GM21360 (cell line): ENCODE measurements at regions not wholly inside any gene's neighbourhood (a gene's known extent, or its start where the extent isn't known, plus 50 kb on each side); places are given as distances from the start of the nearest gene placed in this dataset.
A peak's percentile ranks its signal among the peaks of the same experiment; 100 is the strongest.

Source experiments
- ATAC-seq: cut with Tn5 transposase; IDR thresholded peaks from one replicate; pipeline ENCODE4 v1.9.1; 2021; ENCODE audit warnings: mild to moderate bottlenecking, moderate library complexity; ENCODE audit not compliant: unreplicated experiment

DNA sequence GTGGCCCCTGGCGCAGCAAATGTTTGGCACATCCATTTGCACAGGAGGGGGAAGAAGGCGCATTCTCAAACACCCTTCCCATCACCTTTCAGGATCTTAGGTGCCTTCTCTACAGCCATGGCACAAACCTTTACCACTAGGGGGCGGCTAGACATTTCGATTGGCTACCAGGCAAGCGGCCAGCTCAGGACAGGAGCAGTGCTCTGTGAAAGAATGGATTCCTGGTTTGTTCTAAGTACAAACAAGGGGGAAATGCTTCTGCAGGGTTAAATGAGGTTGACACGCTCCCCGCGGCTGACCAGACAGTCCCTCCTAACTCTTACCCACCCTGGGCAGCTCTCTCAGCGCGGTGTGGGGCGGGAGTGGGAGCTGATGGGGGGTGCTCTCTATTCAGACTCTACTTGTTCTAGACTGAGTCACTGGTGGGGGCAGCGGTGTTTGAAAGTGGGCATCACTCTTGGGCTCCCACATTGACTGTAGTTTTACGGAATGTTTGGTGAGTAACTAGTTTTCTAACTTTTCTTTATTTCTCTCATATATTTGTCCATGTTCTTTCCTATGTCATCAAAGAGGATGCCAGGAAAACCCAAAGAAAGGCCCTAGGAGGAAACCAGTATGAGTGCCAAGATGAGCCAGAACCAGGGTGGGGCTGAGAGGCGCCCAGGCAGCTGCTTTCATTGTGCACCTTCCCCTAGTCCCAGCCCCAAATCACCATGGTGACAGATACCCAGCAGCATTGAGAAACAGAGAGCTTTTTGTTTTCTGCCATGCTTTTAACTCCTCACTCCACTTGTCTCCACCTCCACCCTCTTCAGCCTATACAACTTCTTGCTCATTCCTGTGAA is 61.4 kb upstream of the GPR158 start:
- peak; percentile 91 for ATAC-seq

DNA sequence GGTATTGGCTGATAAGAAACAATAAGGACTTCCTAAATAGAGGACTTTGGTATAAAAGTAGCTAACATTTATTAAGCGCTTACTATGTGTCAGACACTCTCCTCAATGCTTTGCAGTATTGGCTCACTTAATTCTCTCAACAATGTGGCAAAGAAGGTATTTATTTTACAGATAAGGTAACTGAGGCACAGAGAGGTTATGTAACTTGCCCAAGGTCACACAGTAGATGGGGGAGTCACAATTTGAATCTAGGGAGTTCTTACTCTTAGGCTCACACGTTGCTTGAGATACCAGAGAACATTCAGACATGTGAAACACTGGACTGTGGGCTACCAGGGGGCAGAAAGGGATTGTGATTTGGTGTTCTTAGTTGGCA is 60.8 kb upstream of the GPR158 start:
- no peak for ATAC-seq

DNA sequence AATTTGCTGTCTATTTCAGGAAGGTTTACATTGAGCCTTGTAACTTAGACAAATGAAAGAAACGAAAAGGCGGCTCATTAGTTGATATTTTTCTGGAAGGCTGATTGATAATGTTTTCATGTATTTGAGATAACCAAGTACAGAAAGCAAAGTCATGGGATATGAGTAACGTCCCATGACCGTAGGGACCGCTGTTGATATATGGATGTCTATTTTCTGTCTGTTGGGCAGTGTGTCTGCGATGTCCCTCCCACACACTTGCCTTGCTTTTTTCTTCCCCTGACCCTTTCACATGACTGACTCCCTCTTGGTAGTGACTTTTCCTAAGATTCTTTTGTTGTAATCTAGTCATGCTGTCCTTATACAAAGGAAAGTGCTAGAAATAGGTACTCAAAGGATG is 57.0 kb upstream of the GPR158 start:
- ATAC-seq = no peak

DNA sequence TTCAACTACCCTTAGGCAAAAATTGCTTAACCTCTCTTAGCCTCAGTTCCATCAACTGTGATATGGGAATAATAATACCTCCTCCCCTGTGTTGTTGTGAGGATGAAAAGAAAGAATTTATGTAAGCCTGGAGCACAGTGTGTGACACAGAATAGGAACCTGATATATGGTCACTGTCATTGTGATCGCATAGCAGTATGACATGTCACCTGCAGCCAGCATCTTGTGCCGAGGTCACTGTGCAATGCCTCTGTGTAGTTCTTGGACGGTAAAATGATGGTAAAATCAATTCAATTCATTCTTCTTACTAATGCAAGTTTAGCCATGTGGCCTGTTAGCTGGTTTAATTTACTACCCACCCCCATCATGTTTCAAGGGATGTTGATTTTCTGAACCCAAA is 54.6 kb upstream of the GPR158 start:
- no peak for ATAC-seq
